Stomach (tissue), 8 donors: ENCODE measurements at regions not wholly inside any gene's neighbourhood (a gene's known extent, or its start where the extent isn't known, plus 50 kb on each side); places are given as distances from the start of the nearest gene placed in this dataset.

ENCODE experiments used
- DNase-seq, 2 donors: peaks; one replicate each; pipeline versions ENCODE4 v3.0.0 to v3.0.0-alpha.2; 2013 to 2019
- H3K27ac ChIP-seq, 5 donors: fragments of 200-600 bp in 4 of 5; sonication (generic) in 4 of 5; one replicate each; pipeline ENCODE4 v1.5.1; 2013 to 2019; ENCODE audit warnings: mild to moderate bottlenecking in 1 of 5, moderate library complexity in 1 of 5
- H3K27me3 ChIP-seq, 3 donors: fragments of 200-600 bp; sonication (generic); one replicate each; pipeline ENCODE4 v1.5.1; 2017 to 2019; ENCODE audit warnings: mixed run types in 1 of 3
- H3K36me3 ChIP-seq, 4 donors: fragments of 200-600 bp; sonication (generic); 1 replicate in 3 of 4; 2 replicates in 1 of 4; pipeline ENCODE4 v1.5.1; 2016 to 2019
- H3K4me1 ChIP-seq, 4 donors: fragments of 200-600 bp; sonication (generic); one replicate each; pipeline ENCODE4 v1.5.1; 2016 to 2019
- H3K4me3 ChIP-seq, 4 donors: fragments of 200-600 bp; sonication (generic) in 3 of 4; one replicate each; pipeline ENCODE4 v1.5.1; 2016 to 2019; ENCODE audit warnings: mild to moderate bottlenecking in 1 of 4
- H3K9me3 ChIP-seq, 4 donors: fragments of 200-600 bp; sonication (generic); one replicate each; pipeline ENCODE4 v1.5.1; 2016 to 2019
- EP300 ChIP-seq: sonication (generic); formaldehyde crosslinking; IDR thresholded peaks from one replicate; pipeline ENCODE4 v1.6.1; 2017; ENCODE audit warnings: antibody characterized with exemption
- POLR2A ChIP-seq, 4 donors: fragments of 450-650 bp; IDR thresholded peaks; one replicate each; pipeline ENCODE4 v1.6.1; 2016; ENCODE audit warnings: antibody characterized with exemption in 4 of 4, control low read depth in 2 of 4, mild to moderate bottlenecking in 1 of 4, moderate library complexity in 1 of 4
- POLR2AphosphoS5 ChIP-seq, 3 donors: sonication (generic); formaldehyde crosslinking; IDR thresholded peaks; one replicate each; pipeline ENCODE4 v1.6.1; 2016; ENCODE audit warnings: antibody characterized with exemption in 3 of 3
- WGBS, 5 donors: extraction: QIAGEN DNeasy Blood & Tissue Kit in 3 of 5; methylation state at CpG; one replicate each; pipeline versions ENCODE4 v1.1.5 to v1.1.7; 2013 to 2018; 5-methylcytosine and 5-hydroxymethylcytosine counted together
- intact Hi-C: fragments of 100-400 bp; cut with DNase I; formaldehyde crosslinking; loops from one replicate; pipeline ENCODE4 v1.15.1; 2023; ENCODE audit warnings: low total_unique reads
- TF ChIP-seq, protein P1 (sequence below), 7 experiments: fragments of 450-650 bp in 4 of 7; fragments of 200-600 bp in 3 of 7; sonication (generic) in 3 of 7; IDR thresholded peaks; one replicate each; pipeline ENCODE4 v1.5.1; 2016 to 2019; ENCODE audit warnings: antibody characterized with exemption in 7 of 7, control low read depth in 2 of 7, mild to moderate bottlenecking in 1 of 7
- donor health status: healthy with polysubstance abuse.
- donor health status: Bipolar disorder and iron deficiency.
- donor health status: healthy.

DNA sequence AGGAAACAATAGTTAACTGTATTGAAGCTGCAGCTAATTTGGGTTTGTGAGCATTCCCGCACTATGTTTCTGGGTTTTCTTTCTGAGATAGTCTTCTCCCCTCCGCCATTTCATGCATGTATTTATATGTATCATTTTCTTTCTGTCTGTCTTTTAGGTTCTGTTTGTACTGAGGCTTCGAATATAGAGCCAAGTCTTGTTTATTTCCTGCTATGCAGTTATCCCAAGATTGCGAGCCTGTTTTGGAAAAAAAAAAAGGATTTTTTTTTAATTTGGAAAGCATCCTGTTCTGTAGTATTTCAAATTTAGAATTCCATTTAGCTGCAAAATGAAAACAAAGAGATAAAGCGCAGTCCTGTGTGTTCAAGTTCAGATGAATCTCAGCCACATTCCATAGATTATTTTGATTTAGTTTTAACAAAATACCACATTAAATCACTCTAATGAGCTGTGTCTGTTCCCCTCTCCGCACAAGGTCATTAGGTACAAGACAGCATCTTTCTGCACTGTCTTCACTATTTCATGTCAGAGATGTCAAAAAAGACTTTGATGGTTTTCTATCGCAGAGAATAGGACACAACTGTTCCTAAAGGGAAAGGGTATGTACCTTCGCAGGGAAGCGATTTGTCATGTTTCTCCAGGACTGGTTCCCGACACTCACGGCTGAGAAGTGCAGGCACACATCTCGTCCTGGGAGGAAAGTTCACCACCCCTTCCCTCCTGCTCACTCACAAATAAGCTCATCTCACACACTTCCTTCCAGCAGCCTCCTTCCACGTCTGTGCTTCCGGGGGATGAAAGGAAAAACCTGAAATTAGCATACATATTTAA is 443.4 kb downstream of the ZNF516 start:
- peak in 1 of 2 donors; percentile 11 for DNase-seq
- Histone ChIP-seq H3K27me3 (no peaks in the 10 kb centered on the region), H3K4me3 (no peak overlapping the region), H3K9me3 (no peaks in the 10 kb centered on the region), H3K4me1 (no peaks in the 10 kb centered on the region), H3K36me3 (no peaks in the 10 kb centered on the region), H3K27ac (no peak overlapping the region)
- TF ChIP-seq POLR2AphosphoS5 (IDR thresholded peaks at IDR 0.05), result no peak
- TF ChIP-seq EP300, result no peak
- TF ChIP-seq, protein P1, sequence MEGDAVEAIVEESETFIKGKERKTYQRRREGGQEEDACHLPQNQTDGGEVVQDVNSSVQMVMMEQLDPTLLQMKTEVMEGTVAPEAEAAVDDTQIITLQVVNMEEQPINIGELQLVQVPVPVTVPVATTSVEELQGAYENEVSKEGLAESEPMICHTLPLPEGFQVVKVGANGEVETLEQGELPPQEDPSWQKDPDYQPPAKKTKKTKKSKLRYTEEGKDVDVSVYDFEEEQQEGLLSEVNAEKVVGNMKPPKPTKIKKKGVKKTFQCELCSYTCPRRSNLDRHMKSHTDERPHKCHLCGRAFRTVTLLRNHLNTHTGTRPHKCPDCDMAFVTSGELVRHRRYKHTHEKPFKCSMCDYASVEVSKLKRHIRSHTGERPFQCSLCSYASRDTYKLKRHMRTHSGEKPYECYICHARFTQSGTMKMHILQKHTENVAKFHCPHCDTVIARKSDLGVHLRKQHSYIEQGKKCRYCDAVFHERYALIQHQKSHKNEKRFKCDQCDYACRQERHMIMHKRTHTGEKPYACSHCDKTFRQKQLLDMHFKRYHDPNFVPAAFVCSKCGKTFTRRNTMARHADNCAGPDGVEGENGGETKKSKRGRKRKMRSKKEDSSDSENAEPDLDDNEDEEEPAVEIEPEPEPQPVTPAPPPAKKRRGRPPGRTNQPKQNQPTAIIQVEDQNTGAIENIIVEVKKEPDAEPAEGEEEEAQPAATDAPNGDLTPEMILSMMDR (IDR thresholded peaks at IDR 0.05), result no peak
- no peak for TF ChIP-seq POLR2A (IDR thresholded peaks at IDR 0.05)
- WGBS, 5 donors, result 58 to 68% (median 64%) methylated on average over 14 of the region's 14 CpGs
- intact Hi-C loops, result no loop called here

DNA sequence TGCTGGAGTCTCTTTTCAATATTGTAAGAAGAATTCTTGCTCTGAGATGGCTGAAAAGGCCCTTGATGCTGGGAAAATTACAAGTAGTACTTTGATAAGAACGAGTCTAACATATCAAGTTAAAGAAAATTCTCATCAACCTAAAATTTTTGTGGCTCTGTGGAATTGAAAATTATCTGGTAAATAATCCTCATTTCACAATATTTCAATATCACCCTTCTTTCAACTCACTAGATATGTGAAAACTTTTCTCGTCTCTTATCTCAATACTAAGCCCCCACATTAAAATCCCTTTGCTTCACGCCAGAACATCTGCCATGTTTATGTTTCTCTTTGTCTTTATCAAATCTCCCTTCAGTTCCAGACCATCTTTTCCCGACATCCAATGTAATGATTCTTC is 448.8 kb downstream of the ZNF516 start:
- WGBS, 5 donors, result 67 to 76% (median 73%) methylated on average over 4 of the region's 4 CpGs

DNA sequence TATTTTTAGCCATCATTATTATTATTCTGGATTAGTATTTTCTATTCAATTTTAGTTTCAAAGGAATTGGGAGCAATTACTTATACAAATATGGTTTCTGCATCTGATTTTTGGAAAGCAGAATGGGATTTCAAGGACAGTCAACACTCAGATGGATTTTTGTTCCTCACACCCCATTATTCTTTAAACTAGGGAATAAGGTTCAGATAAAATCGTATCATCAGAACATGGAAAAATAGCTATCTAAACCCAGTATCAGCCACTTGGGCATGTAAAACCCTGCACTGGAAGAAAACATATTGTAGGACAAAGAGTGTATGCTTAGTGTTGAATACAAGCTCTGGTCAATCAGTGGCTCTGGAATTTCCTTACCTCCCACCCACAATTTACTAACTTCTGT is 452.5 kb downstream of the ZNF516 start:
- Histone ChIP-seq H3K4me3 (no peak overlapping the region), H3K36me3 (no peaks in the 10 kb centered on the region), H3K27ac (no peak overlapping the region), H3K27me3 (no peaks in the 10 kb centered on the region), H3K4me1 (no peaks in the 10 kb centered on the region), H3K9me3 (no peaks in the 10 kb centered on the region)
- DNase-seq, result no peak
- 0 to 39% (median 0%) methylated on average over 1 of the region's 1 CpG for WGBS, 5 donors
- TF ChIP-seq, protein P1 (IDR thresholded peaks at IDR 0.05), result no peak
- no peak for TF ChIP-seq EP300
- TF ChIP-seq POLR2AphosphoS5 (IDR thresholded peaks at IDR 0.05), result no peak
- no peak for TF ChIP-seq POLR2A (IDR thresholded peaks at IDR 0.05)
- intact Hi-C loops, result no loop called here

More for the DNA sequence above, 448.8 kb downstream of the ZNF516 start:
- Histone ChIP-seq H3K27ac (no peak overlapping the region), H3K4me3 (no peak overlapping the region), H3K36me3 (no peaks in the 10 kb centered on the region), H3K27me3 (no peaks in the 10 kb centered on the region), H3K9me3 (no peaks in the 10 kb centered on the region), H3K4me1 (no peaks in the 10 kb centered on the region)
- TF ChIP-seq POLR2AphosphoS5 (IDR thresholded peaks at IDR 0.05) (no peak), EP300 (no peak), POLR2A (IDR thresholded peaks at IDR 0.05) (no peak)
- TF ChIP-seq, protein P1 (IDR thresholded peaks at IDR 0.05), result no peak
- intact Hi-C loops, result no loop called here
- DNase-seq, result no peak

DNA sequence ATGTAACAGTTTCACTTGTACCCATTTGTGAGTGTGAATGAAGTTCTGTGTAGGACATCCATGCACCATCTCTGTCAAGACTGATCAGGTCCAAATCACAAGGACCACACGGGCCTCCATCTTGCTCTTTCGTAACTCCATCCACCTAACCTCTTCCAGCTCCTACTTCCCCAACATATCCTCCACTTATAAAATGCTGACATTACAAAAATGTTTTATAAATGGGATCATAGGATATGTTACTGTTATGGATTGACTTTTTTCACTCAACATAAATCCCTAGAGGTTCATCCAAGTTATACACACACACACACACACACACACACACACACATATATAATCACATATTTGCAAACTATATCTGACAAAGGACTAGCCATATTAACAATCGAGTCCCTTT is 476.8 kb downstream of the ZNF516 start:
- Histone ChIP-seq H3K36me3 (no peaks in the 10 kb centered on the region), H3K4me1 (no peaks in the 10 kb centered on the region), H3K27me3 (no peaks in the 10 kb centered on the region), H3K4me3 (no peak overlapping the region), H3K27ac (no peak overlapping the region), H3K9me3 (peaks cover 0 to 12% (median 6%) of the 10 kb centered on the region in 4 donors)
- TF ChIP-seq POLR2AphosphoS5 (IDR thresholded peaks at IDR 0.05), result no peak
- TF ChIP-seq EP300, result no peak
- TF ChIP-seq, protein P1 (IDR thresholded peaks at IDR 0.05), result no peak
- TF ChIP-seq POLR2A (IDR thresholded peaks at IDR 0.05), result no peak
- DNase-seq, result no peak
- 84 to 89% (median 87%) methylated on average over 3 of the region's 3 CpGs for WGBS, 5 donors
- intact Hi-C loops, result no loop called here
